ENCODE measurements at regions not wholly inside any gene's neighbourhood (a gene's known extent, or its start where the extent isn't known, plus 50 kb on each side); places are given as distances from the start of the nearest gene placed in this dataset.

- ATAC-seq, result no peak
- no peak for TF ChIP-seq CTCF (IDR thresholded peaks at IDR 0.05)
- intact Hi-C loops (cut with DNase I, micrococcal nuclease), result no loop called here
- Histone ChIP-seq H3K4me3 (no peak overlapping the region), H3K9me3 (no peaks in the 10 kb centered on the region), H3K36me3 (ENCODE audit: low read depth) (no peaks in the 10 kb centered on the region), H3K4me1 (ENCODE audit: low read depth) (no peaks in the 10 kb centered on the region)
- DNase-seq, result no peak
Observed at GRCh38 chr11:111123463-111124398, 121.8 kb upstream of the POU2AF2 start.

- Histone ChIP-seq H3K4me3 (no peak overlapping the region), H3K36me3 (ENCODE audit: low read depth) (no peaks in the 10 kb centered on the region), H3K9me3 (no peaks in the 10 kb centered on the region), H3K4me1 (ENCODE audit: low read depth) (no peaks in the 10 kb centered on the region)
- intact Hi-C loops (cut with DNase I, micrococcal nuclease), result no loop called here
- DNase-seq, result no peak
- no peak for ATAC-seq
- no peak for TF ChIP-seq CTCF (IDR thresholded peaks at IDR 0.05)
Observed at GRCh38 chr11:111120696-111121302, 124.7 kb upstream of the POU2AF2 start.

- ATAC-seq, result no peak
- DNase-seq, result peak in 1 of 3 donors; percentile 39
- intact Hi-C loops (cut with DNase I, micrococcal nuclease), result no loop called here
- Histone ChIP-seq H3K4me1 (ENCODE audit: low read depth) (no peaks in the 10 kb centered on the region), H3K9me3 (no peaks in the 10 kb centered on the region), H3K36me3 (ENCODE audit: low read depth) (no peaks in the 10 kb centered on the region), H3K4me3 (no peak overlapping the region)
- TF ChIP-seq CTCF (IDR thresholded peaks at IDR 0.05), result no peak
Observed at GRCh38 chr11:111120161-111120560, 125.4 kb upstream of the POU2AF2 start.

GRCh38 chr11:111119751-111120150 lies 125.8 kb upstream of the POU2AF2 start:
- TF ChIP-seq CTCF (IDR thresholded peaks at IDR 0.05), result no peak
- intact Hi-C loops (cut with DNase I, micrococcal nuclease), result no loop called here

GRCh38 chr11:111115890-111116289 lies 129.6 kb upstream of the POU2AF2 start:
- intact Hi-C loops (cut with DNase I, micrococcal nuclease), result no loop called here
- ATAC-seq (no peak), DNase-seq (no peak)
- H3K4me1 ChIP-seq (ENCODE audit: low read depth), result no peaks in the 10 kb centered on the region
- H3K9me3 ChIP-seq, result no peaks in the 10 kb centered on the region
- no peak overlapping the region for H3K4me3 ChIP-seq
- TF ChIP-seq CTCF (IDR thresholded peaks at IDR 0.05), result no peak
- no peaks in the 10 kb centered on the region for H3K36me3 ChIP-seq (ENCODE audit: low read depth)

More at GRCh38 chr11:111119751-111120150, 125.8 kb upstream of the POU2AF2 start:
- DNase-seq (no peak), ATAC-seq (no peak)
- no peaks in the 10 kb centered on the region for H3K4me1 ChIP-seq (ENCODE audit: low read depth)
- no peaks in the 10 kb centered on the region for H3K9me3 ChIP-seq
- no peak overlapping the region for H3K4me3 ChIP-seq
- H3K36me3 ChIP-seq (ENCODE audit: low read depth), result no peaks in the 10 kb centered on the region
